Mucosa of descending colon (tissue), 3 donors: ENCODE measurements at regions not wholly inside any gene's neighbourhood (a gene's known extent, or its start where the extent isn't known, plus 50 kb on each side); places are given as distances from the start of the nearest gene placed in this dataset.

Source experiments
- ATAC-seq: fragments of 200-7000 bp; cut with Tn5 transposase; one replicate; pipeline ENCODE4 v1.9.1; 2020; ENCODE audit warnings: mild to moderate bottlenecking, moderate library complexity
- DNase-seq, 3 donors: peaks; one replicate each; pipeline ENCODE4 v3.0.0-alpha.2; 2020
- H3K36me3 ChIP-seq: fragments of 200-600 bp; one replicate; pipeline ENCODE4 v1.8.0; 2021; ENCODE audit warnings: low read depth, mild to moderate bottlenecking
- H3K4me1 ChIP-seq: fragments of 200-600 bp; one replicate; pipeline ENCODE4 v1.8.0; 2021; ENCODE audit warnings: low read depth, mild to moderate bottlenecking
- H3K4me3 ChIP-seq: fragments of 200-600 bp; one replicate; pipeline ENCODE4 v1.8.0; 2021; ENCODE audit warnings: mild to moderate bottlenecking
- H3K9me3 ChIP-seq: fragments of 200-600 bp; one replicate; pipeline ENCODE4 v1.8.0; 2021; ENCODE audit warnings: mild to moderate bottlenecking
- CTCF ChIP-seq: fragments of 200-600 bp; IDR thresholded peaks from one replicate; pipeline ENCODE4 v1.8.0; 2022; ENCODE audit warnings: antibody characterized with exemption, mild to moderate bottlenecking
- intact Hi-C, 2 donors: fragments of 100-400 bp; cut with DNase I in 1 of 2; cut with micrococcal nuclease in 1 of 2; formaldehyde crosslinking; loops; one replicate each; pipeline versions ENCODE4 v1.11.0 to v1.11.1; 2022; cut with DNase I, micrococcal nuclease
- donor health status: DM: no; HTN: no; CAD: no; lungs with moderate emphysema.
- donor health status: DM: no; HTN: no; CAD: no.
- donor health status: DM: no; HTN: yes; CAD: no.

- Histone ChIP-seq H3K9me3 (peaks cover 62% of the 10 kb centered on the region), H3K4me3 (no peak overlapping the region), H3K36me3 (no peaks in the 10 kb centered on the region), H3K4me1 (no peaks in the 10 kb centered on the region)
- no peak for ATAC-seq
- TF ChIP-seq CTCF = no peak
- DNase-seq = no peak
- intact Hi-C loops = no loop called here
Measured at GRCh38 chr6:164356814-164357213, 942.3 kb downstream of the QKI start.

GRCh38 chr6:164347455-164347854, 932.9 kb downstream of the QKI start:
- no peak for ATAC-seq
- intact Hi-C loops = no loop called here

GRCh38 chr6:164346631-164347030, 932.1 kb downstream of the QKI start:
- H3K36me3 ChIP-seq = no peaks in the 10 kb centered on the region
- H3K4me1 ChIP-seq = no peaks in the 10 kb centered on the region
- no peak for ATAC-seq
- TF ChIP-seq CTCF = no peak
- H3K9me3 ChIP-seq = peaks cover 31% of the 10 kb centered on the region
- intact Hi-C loops = no loop called here
- no peak overlapping the region for H3K4me3 ChIP-seq
- DNase-seq = no peak

More at GRCh38 chr6:164347455-164347854, 932.9 kb downstream of the QKI start:
- TF ChIP-seq CTCF = no peak
- no peak overlapping the region for H3K4me3 ChIP-seq
- H3K36me3 ChIP-seq = no peaks in the 10 kb centered on the region
- no peak for DNase-seq
- no peaks in the 10 kb centered on the region for H3K4me1 ChIP-seq
- H3K9me3 ChIP-seq = peaks cover 28% of the 10 kb centered on the region

GRCh38 chr6:164345806-164346496, 931.4 kb downstream of the QKI start:
- no peak overlapping the region for H3K4me3 ChIP-seq
- intact Hi-C loops = no loop called here
- ATAC-seq = no peak

GRCh38 chr6:164345327-164345726, 930.8 kb downstream of the QKI start:
- H3K36me3 ChIP-seq = no peaks in the 10 kb centered on the region
- no peak overlapping the region for H3K4me3 ChIP-seq
- intact Hi-C loops = no loop called here
- no peak for TF ChIP-seq CTCF
- ATAC-seq = no peak
- H3K4me1 ChIP-seq = no peaks in the 10 kb centered on the region
- DNase-seq = no peak
- peaks cover 31% of the 10 kb centered on the region for H3K9me3 ChIP-seq

More at GRCh38 chr6:164345806-164346496, 931.4 kb downstream of the QKI start:
- TF ChIP-seq CTCF = no peak
- Histone ChIP-seq H3K4me1 (no peaks in the 10 kb centered on the region), H3K36me3 (no peaks in the 10 kb centered on the region), H3K9me3 (peaks cover 31% of the 10 kb centered on the region)
- no peak for DNase-seq
